GM19351 (cell line): ENCODE measurements at regions not wholly inside any gene's neighbourhood (a gene's known extent, or its start where the extent isn't known, plus 50 kb on each side); places are given as distances from the start of the nearest gene placed in this dataset.

Experiments
- ATAC-seq: cut with Tn5 transposase; IDR thresholded peaks from one replicate; pipeline ENCODE4 v1.9.1; 2021; ENCODE audit warnings: mild to moderate bottlenecking, moderate library complexity; ENCODE audit not compliant: unreplicated experiment

DNA sequence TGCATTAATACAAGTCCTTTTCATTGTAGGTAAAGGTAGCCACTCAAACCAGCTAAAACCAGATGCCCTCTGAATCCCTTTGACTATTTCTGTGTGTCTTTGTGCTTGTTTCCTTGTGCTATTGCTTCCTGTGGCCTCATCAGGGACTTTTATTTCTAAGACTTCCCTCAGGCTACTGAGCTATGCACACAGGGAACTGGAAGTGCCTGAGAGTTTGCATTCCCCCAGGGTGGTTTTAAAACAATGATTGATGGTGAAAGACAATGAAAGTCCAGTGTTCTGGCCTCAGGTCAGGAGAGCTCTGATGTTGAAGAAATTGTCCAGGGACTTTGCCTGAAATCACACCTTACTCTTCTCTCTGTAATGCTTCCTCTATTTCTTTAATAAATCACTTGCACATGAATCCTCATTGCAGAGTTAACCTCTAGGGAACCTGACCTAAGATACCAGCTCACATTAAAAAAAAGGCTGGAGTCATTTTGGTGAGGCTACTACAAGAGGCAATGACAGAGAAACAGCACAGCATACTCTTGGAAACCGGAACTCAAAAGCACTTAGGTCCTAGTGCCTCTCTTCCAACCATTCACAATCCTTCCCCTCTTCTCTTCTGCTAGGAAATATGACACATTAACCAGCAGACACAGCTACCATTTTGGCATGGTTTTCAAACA is 158.1 kb upstream of the NREP start:
- no peak for ATAC-seq

DNA sequence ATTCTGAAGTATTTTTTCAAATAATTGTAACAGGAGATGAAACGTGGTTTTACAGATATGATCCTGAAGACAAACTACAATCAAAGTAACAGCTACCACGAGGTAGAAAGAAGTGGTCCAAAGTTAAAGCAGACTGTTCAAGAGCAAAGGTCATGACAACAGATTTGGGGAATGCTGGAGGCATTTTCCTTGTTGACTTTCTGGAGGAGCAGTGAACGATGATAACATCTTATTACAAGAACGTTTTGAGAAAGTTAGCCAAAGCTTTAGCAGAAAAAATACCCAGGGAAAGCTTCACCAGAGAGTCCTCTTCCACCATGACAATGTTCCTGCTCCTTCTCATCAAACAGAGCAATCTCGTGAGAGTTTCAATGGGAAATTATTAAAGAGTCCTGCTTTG is 145.4 kb upstream of the NREP start:
- no peak for ATAC-seq

DNA sequence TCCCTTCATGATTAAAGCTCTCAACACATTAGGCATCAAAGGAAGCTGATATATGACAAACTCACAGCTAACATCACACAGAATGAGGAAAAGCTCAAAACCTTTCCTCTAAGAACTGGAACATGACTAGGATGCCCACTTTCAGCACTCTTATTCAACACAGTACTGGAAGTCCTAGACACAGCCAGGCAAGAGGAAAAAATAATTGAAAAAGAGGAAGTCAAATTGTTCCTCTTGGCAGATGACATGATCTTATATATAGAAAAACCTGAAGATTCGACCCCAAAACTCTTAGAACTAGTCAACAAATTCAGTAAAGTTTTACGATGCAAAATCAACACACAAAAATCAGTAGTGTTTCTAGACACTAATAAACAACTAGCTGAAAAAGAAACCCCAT is 144.3 kb upstream of the NREP start:
- ATAC-seq: no peak

DNA sequence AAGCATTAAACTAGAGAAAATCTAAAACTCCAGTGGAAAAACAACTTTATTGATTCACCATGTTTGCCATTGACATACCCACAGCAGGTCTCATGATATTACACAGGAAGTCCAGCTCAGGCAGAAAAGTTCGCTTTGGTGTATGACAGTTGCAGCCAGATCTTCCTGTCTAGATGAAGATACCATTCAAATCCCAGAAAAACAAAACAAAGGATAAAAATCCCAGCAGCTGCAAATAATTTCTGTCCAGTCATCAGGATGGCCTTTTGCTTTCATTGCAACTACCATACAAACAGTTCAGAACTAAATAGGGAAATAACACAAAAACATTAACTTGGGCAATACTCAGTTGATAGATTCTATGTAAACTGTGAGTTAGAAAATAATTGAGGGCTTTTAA is 136.0 kb upstream of the NREP start:
- ATAC-seq: no peak

DNA sequence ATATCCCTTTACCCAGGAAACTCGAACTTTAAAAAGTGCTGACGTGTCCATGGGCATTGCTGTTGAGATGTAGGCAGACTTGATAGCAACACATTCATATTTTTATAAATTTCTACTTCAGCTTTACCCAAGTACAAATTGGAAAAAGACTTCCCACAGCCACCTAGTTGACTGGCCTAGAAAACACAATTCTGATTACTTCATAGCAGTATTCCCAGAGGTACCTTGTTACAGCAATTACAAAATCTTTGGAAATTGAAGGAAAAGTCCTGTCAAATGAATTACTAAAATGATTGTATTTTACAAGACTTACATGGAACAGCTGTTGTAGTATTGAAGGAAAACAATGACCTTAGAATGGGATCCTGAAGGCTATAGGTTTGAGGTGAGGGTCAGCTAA is 130.7 kb upstream of the NREP start:
- no peak for ATAC-seq

DNA sequence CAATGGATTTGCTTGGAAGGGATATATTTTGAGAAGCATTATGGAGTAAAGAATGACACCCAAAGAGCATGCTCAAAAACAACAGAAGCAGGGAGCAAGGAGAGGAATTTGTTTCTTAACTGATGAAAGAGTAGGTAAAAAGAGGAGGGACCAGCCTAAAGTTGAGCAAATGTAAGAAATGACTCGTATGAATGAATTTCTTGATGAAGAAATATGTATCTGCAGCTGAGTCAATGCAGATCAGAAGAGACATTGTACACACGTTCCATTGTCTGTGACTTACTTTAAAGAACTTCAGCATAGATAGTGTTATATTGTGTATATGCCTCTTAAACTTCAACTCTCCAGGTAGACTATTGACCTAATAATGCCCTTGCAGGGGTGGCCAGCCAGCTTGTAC is 112.7 kb upstream of the NREP start:
- ATAC-seq: no peak

DNA sequence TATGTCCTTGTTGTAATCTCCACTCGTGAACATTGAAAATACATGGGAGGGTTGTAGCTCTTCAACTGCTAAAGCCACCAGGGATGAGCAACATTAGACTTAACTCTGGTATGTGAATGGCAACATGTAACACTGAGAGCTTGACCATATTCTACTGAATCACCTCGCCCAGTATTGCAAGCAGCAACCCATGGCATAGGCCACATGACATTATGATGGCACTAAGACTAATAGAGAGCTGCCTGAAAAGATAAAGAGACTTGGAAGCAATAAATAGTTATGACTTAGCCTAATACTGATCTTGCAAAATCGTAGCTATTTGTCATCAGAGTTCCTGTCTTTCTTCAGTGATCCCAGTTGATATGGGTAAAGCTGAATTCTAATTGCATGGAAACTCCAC is 108.4 kb upstream of the NREP start:
- ATAC-seq: no peak

DNA sequence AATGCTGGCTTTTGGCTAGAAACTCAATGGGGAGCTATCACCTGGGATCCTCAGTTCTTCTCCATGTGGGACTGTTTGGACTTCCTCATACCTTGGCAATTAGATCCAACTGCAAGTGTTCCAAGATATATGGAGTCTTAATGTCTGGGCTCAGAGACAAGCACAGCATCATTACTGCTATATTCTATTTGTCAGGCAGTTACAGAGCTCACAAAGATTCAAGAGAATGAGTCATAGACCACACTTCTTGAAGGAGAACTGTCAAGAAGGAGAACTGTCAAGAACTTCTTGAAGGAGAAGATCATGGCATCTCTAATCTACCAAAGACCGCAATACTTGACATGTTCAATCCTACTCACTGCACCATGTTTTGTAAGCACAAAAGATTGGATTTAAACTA is 106.8 kb upstream of the NREP start:
- no peak for ATAC-seq

DNA sequence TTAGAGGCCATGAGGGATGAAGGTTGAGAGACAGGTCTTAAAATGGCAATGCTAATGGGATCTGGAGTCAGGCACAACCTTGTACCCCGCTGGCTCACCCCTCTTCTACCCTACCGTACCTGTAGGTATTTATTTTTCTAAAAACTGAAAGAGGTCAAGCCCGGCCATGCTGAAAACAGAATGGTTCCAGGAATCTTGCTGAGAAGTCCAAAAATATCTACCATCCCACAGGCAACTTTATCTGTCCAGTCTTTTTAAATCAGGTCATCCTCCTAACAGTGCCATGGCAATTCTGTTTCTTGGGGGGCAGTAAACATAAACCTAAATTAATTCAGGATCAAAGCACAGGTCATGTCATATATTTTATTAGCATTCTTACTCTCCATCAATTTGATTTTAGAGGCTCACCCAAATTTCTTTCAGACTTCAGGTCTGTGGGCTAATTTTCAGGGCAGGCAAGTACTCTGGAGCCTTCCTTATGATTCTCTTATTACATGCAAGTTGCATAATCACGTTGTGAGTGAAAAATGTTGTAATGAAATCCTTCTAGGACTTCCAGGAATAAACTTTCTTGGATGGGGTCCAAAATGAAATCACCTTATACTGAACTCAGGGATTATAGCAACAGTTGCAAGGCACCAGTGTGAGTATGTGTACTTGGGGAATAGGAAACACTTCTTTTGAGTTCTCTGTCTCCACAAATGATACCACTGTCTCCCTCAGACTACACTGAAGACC is 102.7 kb upstream of the NREP start:
- ATAC-seq: no peak

DNA sequence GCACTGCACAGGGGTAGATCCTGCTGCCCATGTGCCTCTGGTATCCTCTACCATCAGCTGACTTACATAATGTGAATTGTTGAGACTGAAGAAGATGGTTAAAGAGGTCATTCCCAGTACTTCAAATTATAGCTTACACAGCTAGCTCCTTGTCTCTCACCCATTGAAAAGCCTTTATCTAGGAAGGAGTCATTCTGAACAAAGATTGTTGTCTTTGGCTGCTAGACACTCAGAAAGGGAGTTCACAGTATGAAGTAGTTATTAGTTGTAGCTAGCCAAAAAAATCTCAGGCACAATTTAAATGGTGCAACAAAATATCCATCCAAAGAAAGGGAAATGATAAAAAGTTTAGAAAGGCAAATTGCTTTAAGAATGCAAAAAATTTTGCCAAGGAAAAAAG is 102.0 kb upstream of the NREP start:
- no peak for ATAC-seq

DNA sequence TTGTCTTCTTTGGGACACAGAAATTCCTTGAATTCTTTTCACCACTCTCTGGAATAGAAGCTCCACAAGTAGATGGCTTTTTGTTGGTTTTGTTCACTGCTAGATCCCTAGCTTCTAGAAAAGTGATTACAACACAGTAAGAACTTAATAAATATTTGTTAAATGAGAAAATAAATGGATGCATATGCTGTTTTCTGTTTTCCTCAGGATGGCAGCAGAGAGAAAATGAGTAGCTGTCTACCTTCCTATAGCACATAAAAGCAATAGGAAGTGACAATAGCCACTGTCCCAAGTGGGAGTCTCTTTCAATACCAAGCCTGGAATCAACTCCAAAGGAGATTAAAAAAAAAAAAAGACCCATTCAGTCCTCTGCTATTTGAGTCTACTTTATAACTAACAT is 100.6 kb upstream of the NREP start:
- ATAC-seq: no peak

DNA sequence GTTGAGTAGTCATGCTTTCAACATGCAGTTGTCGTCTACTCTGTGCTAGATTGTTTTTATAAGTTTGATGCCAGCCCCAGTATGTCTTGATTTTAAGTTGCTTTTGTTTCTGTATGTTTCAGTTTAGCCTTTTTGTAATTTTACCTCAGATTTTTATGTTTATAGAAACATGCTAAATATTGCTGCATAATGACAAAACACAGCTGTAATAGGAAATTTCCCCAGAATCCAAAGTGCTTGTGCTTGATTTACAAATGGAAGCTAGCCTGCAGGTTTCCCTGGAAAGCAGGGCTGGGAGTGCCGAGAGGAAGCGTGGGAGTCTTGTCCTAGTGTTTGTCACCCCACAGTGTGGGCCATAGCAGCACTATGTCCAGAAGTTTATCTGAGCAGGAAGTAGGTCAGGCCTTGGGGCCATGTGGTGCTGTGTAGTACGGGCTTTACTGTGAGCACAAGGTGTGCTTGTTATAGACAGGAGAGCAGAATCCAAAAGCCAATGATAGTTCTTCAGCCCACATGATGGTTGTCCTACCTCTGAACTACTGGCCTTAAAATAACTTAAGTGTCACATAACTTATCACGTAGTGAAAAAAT is 100.0 kb upstream of the NREP start:
- ATAC-seq: no peak

DNA sequence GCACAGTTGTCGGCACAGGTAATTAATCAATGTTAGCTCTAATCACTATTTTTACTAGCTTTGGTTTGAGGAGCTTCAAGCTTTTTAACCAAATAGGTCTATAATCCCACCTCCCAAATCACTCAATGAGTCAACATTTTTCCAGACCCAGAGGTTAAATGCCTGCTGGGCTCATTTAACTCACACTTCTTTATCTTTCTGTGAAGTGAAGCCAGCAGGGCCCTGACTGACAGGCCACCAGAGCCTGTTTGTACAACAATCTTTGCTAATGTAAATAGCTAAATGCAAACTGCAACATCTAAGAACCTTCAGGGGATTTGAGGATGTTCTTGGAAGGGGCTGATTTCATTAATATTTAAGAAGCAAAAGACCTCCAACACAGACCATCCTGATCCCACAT is 98.4 kb upstream of the NREP start:
- no peak for ATAC-seq

DNA sequence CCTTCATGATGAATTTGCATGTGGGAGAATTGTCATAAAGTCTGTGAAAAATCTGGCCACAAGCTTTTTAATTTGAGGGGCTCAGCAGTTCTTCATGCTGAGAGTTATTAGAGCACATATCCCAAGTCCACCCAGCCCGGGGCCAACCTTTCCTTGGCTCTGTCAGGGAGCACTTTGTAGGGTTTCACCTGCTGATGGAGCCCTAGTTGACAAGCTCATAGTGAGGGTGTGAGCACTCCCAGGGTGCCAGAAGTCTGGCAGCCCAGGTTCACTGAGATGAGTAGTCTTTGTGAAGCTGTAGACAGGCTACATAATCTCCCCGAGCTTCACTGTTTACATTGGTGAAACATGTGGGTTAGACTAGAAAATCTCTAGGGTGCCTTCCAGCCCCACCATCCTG is 97.2 kb upstream of the NREP start:
- ATAC-seq: peak; percentile 18

DNA sequence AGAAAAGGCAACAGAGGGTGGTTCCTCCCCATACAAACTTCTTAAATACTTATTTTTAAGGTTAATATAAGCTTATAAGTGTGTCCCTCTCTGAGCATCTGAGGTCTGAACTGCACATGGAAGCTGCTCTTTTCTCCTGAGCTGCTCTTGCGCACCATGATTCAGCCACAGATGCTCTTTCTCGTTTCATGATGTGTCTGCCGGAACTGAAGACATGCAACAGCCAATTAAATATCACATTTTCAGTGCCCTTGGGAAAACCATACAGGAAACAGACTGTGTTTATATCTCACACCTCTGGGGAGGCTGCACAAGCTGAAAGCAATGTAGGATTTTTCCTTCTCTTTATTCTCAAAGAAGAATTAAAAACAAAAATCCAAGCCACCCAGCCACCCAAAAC is 96.8 kb upstream of the NREP start:
- ATAC-seq: peak; percentile 72

DNA sequence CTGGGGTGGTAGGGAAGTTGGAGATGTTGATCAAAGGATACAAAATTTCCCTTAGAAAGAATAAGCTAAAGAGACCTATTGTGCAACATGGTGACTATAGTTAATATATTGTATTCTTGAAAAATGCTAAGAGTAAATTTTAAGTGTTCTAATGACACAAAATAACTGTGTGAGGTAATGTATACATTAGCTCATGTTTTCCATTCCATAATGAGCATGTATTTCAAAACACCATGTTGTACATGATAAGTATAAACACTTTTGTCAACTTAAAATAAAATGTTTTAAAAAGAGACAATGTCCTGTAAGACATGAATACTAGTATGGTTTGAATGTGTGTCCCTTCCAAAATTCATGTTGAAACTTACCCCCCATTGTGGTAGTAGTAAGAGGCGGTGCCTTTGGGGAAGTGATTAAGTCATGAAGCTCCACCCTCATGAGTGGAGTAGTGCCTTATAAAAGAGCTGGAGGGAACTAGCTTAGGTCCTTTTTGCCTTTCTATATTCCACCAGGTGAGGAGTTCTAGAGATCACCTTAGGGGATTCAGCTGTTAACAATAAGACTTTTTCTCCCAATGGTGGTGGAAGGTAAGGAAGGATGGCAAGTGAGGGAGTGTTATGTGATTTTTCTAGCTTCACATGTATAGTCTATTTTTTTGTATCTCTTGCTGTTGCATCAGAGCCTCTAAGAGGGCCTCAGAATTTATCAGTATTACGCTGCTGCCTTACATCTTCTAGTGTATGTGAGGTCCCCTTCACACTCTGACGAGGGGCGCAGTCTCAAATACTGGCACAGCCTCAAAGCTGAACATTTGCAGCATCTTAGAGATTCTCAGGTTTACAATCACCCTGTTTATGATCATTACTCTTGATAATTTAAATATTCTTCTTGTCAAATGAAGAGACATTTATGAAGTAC is 94.9 kb upstream of the NREP start:
- no peak for ATAC-seq

DNA sequence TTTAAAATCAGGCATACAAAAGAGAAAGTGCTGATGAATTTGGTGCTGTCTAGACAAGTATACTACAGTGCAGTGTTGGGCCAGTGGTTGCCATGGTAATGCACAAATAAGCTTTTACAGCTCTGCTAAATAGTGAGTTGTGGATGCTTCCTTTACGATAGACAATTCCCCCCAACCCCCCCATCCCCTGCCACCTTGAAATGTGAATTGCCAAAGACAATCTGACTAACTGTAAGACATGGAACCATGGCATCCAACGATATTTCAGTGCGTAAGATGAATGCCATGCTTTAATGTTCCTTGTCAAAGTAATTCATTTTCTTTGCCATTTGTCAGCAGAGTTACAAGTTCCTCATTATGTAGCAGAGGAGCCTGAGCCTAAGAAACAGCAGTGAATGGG is 91.5 kb upstream of the NREP start:
- no peak for ATAC-seq

DNA sequence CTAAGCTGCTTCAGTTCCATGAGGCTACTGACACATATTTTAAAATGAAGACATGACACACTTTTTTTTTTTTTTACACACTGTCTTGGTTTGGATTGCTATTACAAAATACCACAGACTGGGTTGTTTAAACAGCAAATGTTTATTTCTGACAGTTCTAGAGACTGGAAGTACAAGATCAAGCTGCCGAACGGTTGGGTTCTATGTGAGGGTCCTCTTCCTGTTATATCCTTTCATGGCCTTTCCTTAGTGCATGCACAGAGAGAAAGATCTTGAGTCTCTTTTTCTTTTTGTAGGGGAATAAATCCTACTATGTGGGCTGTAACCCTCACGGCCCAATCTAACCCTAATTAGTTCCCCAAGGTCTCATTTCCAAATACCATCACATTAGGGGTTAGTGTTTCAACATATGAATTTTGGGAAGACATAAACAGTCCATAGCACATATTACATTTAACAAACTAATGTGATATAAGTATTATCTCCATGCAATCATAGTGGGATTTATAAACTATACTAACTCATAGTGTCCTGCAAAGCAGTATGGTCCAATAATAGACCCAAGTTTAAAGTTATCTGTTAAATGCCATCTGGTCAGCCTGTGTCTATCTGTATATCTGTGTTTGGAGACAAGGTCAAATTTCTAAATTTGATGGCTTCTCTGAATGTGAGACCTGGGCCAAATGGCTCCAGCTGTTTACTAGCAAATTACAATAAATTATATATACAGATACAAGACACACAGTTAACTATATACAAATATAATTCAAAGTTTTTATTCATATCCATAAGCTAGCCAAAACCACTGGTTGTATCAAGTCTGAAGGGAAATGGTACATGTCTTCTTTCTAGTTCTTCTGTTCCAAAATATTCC is 90.3 kb upstream of the NREP start:
- ATAC-seq: no peak

DNA sequence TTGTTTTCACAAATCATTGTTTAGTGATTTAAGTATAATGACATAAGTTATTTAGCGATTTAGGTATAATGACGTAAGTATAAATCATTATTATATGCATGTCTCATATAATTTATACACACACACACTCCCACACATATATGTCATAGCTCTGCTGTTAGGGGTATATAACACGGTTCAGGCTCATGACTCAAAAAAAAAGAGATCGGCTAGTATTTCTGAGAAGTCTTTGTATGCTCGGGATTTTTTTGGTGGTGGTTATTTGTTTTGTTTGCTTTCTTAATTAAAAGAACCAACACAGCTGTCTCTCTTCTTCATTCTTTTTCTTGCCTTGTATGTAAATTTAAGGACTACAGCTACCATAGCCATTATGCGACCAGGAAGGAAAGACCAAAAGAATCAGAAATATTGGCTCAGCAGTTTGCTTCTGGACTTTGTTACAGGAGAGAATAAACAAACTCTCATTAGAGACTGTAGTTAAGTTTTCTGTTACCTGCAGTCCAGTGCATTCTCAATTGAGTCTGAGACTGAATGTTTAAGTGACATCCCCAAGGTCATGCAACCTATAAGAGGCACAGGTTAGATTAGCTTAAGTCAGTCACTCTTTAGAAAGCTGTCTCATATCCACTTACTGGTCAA is 83.2 kb upstream of the NREP start:
- ATAC-seq: no peak

DNA sequence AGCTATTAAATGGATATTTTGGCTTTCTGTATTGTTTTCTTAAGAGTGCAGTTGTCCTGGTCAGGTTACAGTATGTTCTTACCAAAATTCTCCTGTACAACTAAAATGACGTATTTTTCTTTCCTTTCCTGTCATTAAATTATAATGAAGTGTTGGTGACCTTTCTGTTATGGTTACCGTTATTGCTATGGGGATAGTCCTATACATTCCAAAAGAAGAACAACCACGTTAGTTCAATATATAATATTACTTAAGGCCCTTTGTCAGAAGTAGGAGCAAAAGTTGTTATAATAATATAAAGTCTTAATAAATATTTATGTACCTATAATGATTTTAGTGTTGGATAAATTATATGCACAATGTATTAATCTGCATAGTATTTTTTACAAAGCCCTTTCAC is 82.4 kb upstream of the NREP start:
- no peak for ATAC-seq
